HCT116 (cell line): ENCODE measurements at regions not wholly inside any gene's neighbourhood (a gene's known extent, or its start where the extent isn't known, plus 50 kb on each side); places are given as distances from the start of the nearest gene placed in this dataset.

Experiments used
- ATAC-seq: fragments of 200-7000 bp; cut with Tn5 transposase; 2 replicates; pipeline ENCODE4 v1.9.1; 2020; ENCODE audit warnings: mild to moderate bottlenecking, moderate library complexity
- BruUV-seq: library from RNA; stranded (reverse); fragments of 400-500 nt; replicated peaks from 2 replicates; lab custom pipeline; 2021; lab: Mats Ljungman, UMichigan
- CTCF ChIA-PET: fragments of 300-600 bp; sonication (Branson Sonifier 250); formaldehyde crosslinking; loops from one replicate; lab custom pipeline; 2021; ENCODE audit warnings: antibody characterized with exemption; lab: Charles Lee
- POLR2A ChIA-PET: fragments of 300-600, 350-600 bp; sonication (Branson Sonifier 250); formaldehyde crosslinking; loops from one replicate; lab custom pipeline; 2021; ENCODE audit warnings: antibody characterized with exemption; lab: Charles Lee
- RAD21 ChIA-PET, 2 experiments: fragments of 300-600 bp; sonication (Branson Sonifier 250); formaldehyde crosslinking; loops; one replicate each; lab custom pipeline; 2023; ENCODE audit warnings: low total read pairs in 2 of 2; ENCODE audit not compliant: uncharacterized antibody in 2 of 2, unreplicated experiment in 2 of 2, low non-redundant PET in 1 of 2; lab: Charles Lee
- DNase-seq: peaks from one replicate; pipeline ENCODE4 v3.0.0-alpha.2; 2010; ENCODE audit warnings: low read depth, low spot score
- H2AFZ ChIP-seq: fragments of 200-600 bp; shearing (Covaris generic), sonication (generic); 2 replicates; pipeline ENCODE4 v1.6.1; 2017; ENCODE audit warnings: low read depth, mixed run types, mixed read lengths, antibody characterized with exemption, low read length; ENCODE audit not compliant: poor library complexity, severe bottlenecking
- H3K27ac ChIP-seq: 2 replicates; pipeline ENCODE4 v1.5.1; 2012; ENCODE audit warnings: low read depth, low read length
- H3K27me3 ChIP-seq: fragments of 200-600 bp; sonication (generic); 2 replicates; pipeline ENCODE4 v1.6.1; 2016; ENCODE audit warnings: mixed run types, low read length, mixed read lengths; ENCODE audit not compliant: insufficient read depth
- H3K36me3 ChIP-seq, 2 experiments: fragments of 200-500 bp in 1 of 2; fragments of 200-600 bp in 1 of 2; sonication (Bioruptor generic) in 1 of 2; sonication (generic) in 1 of 2; 2 replicates each; pipeline versions ENCODE4 v1.5.1 to v1.6.1; 2014 to 2016; ENCODE audit warnings: low read length in 2 of 2, inconsistent platforms in 1 of 2, mixed read lengths in 1 of 2, mixed run types in 1 of 2; ENCODE audit not compliant: insufficient read depth in 2 of 2, control insufficient read depth in 1 of 2
- H3K4me1 ChIP-seq, 2 experiments: fragments of 200-600 bp in 1 of 2; sonication (generic) in 1 of 2; 2 replicates each; pipeline versions ENCODE4 v1.5.1 to v1.6.1; 2012 to 2017; ENCODE audit warnings: low read length in 2 of 2, inconsistent platforms in 1 of 2, mild to moderate bottlenecking in 1 of 2, mixed read lengths in 1 of 2, mixed run types in 1 of 2, moderate library complexity in 1 of 2; ENCODE audit not compliant: insufficient read depth in 2 of 2, control insufficient read depth in 1 of 2
- H3K4me2 ChIP-seq: fragments of 200-600 bp; sonication (generic); 2 replicates; pipeline ENCODE4 v1.6.1; 2017; ENCODE audit warnings: mixed run types, low read length, mixed read lengths
- H3K4me3 ChIP-seq, 2 experiments: fragments of 200-600 bp in 1 of 2; sonication (generic) in 1 of 2; replicated peaks in 1 of 2; 2 replicates each; pipeline ENCODE4 v1.5.1; 2011 to 2016; ENCODE audit warnings: low read length in 2 of 2, control low read depth in 1 of 2, low read depth in 1 of 2, mild to moderate bottlenecking in 1 of 2, mixed read lengths in 1 of 2, mixed run types in 1 of 2
- H3K79me2 ChIP-seq: fragments of 200-600 bp; sonication (generic); 2 replicates; pipeline ENCODE4 v1.6.1; 2017; ENCODE audit warnings: mild to moderate bottlenecking, mixed run types, low read length, moderate library complexity, mixed read lengths; ENCODE audit not compliant: insufficient read depth
- H3K9ac ChIP-seq: fragments of 200-600 bp; sonication (generic); 2 replicates; pipeline ENCODE4 v1.6.1; 2016; ENCODE audit warnings: low read length, mixed read lengths
- H3K9me2 ChIP-seq: fragments of 200-600 bp; sonication (generic), shearing (Covaris generic); 2 replicates; pipeline ENCODE4 v1.6.1; 2017; ENCODE audit warnings: mixed run types, mild to moderate bottlenecking, moderate library complexity; ENCODE audit not compliant: insufficient read depth
- H3K9me3 ChIP-seq, 2 experiments: fragments of 200-500 bp in 1 of 2; fragments of 200-600 bp in 1 of 2; sonication (Bioruptor generic) in 1 of 2; sonication (generic) in 1 of 2; 2 replicates each; pipeline ENCODE4 v1.6.1; 2014 to 2017; ENCODE audit warnings: low read length in 2 of 2, mixed read lengths in 2 of 2, inconsistent platforms in 1 of 2, low read depth in 1 of 2, mild to moderate bottlenecking in 1 of 2, mixed run types in 1 of 2, moderate library complexity in 1 of 2; ENCODE audit not compliant: control insufficient read depth in 1 of 2, insufficient read depth in 1 of 2
- H4K20me1 ChIP-seq: fragments of 200-600 bp; sonication (generic), shearing (Covaris generic); 2 replicates; pipeline ENCODE4 v1.6.1; 2017; ENCODE audit warnings: mixed run types, mild to moderate bottlenecking, moderate library complexity; ENCODE audit not compliant: insufficient read depth
- CBX3 ChIP-seq: IDR thresholded peaks from 2 replicates; pipeline ENCODE4 v1.6.1; 2012; ENCODE audit warnings: low read depth
- EGR1 ChIP-seq: IDR thresholded peaks from 2 replicates; pipeline ENCODE4 v1.6.1; 2012; ENCODE audit warnings: low read depth
- ELF1 ChIP-seq: IDR thresholded peaks from 2 replicates; pipeline ENCODE4 v1.6.1; 2012; ENCODE audit warnings: low read depth, borderline replicate concordance
- EZH2 ChIP-seq: fragments of 200-600 bp; sonication (generic); IDR thresholded peaks from 2 replicates; pipeline ENCODE4 v1.6.1; 2017; ENCODE audit warnings: antibody characterized with exemption, mixed run types
- EZH2phosphoT487 ChIP-seq: fragments of 200-600 bp; IDR thresholded peaks from 2 replicates; pipeline ENCODE4 v1.6.1; 2018; ENCODE audit warnings: antibody characterized with exemption, borderline replicate concordance
- JUND ChIP-seq: IDR thresholded peaks from 2 replicates; pipeline ENCODE4 v1.6.1; 2012
- POLR2A ChIP-seq: IDR thresholded peaks from 2 replicates; pipeline ENCODE4 v1.7.0; 2011; ENCODE audit warnings: borderline replicate concordance; ENCODE audit not compliant: insufficient read depth, insufficient read length; ENCODE audit errors: extremely low read depth
- SIN3A ChIP-seq: IDR thresholded peaks from 2 replicates; pipeline ENCODE4 v1.6.1; 2012; ENCODE audit warnings: low read depth
- TCF7L2 ChIP-seq: IDR thresholded peaks from 2 replicates; pipeline ENCODE4 v1.7.0; 2011; ENCODE audit warnings: borderline replicate concordance, inconsistent platforms; ENCODE audit not compliant: insufficient read depth, insufficient read length; ENCODE audit errors: extremely low read depth
- ZFX ChIP-seq: fragments of 450-650 bp; IDR thresholded peaks from 2 replicates; pipeline ENCODE4 v1.6.1; 2017
- ZNF274 ChIP-seq: fragments of 200-500 bp; sonication (Bioruptor generic); IDR thresholded peaks from 2 replicates; pipeline ENCODE4 v1.6.1; 2014; ENCODE audit warnings: mild to moderate bottlenecking, low read depth, low read length, inconsistent platforms
- intact Hi-C: fragments of 100-400 bp; cut with micrococcal nuclease; formaldehyde crosslinking; loops from 2 replicates; pipeline ENCODE4 v1.10.0; 2022
- TF ChIP-seq, protein P1 (sequence below), 3 experiments: fragments of 200-600 bp in 1 of 3; sonication (generic) in 1 of 3; IDR thresholded peaks in 2 of 3; conservative IDR thresholded peaks in 1 of 3; 2 replicates each; pipeline ENCODE4 v1.5.1; 2012 to 2017; ENCODE audit warnings: low read depth in 2 of 3, low read length in 2 of 3, antibody characterized with exemption in 1 of 3, borderline replicate concordance in 1 of 3, control low read depth in 1 of 3, mild to moderate bottlenecking in 1 of 3, mixed read lengths in 1 of 3, mixed run types in 1 of 3, moderate library complexity in 1 of 3; ENCODE audit not compliant: insufficient read depth in 1 of 3
- TF ChIP-seq, protein P2 (sequence below): IDR thresholded peaks from 2 replicates; pipeline ENCODE4 v1.6.1; 2012; ENCODE audit warnings: low read depth
- TF ChIP-seq, protein P3 (sequence below): IDR thresholded peaks from 2 replicates; pipeline ENCODE4 v1.6.1; 2012
- TF ChIP-seq, protein P4 (sequence below): IDR thresholded peaks from 2 replicates; pipeline ENCODE4 v1.6.1; 2012

DNA sequence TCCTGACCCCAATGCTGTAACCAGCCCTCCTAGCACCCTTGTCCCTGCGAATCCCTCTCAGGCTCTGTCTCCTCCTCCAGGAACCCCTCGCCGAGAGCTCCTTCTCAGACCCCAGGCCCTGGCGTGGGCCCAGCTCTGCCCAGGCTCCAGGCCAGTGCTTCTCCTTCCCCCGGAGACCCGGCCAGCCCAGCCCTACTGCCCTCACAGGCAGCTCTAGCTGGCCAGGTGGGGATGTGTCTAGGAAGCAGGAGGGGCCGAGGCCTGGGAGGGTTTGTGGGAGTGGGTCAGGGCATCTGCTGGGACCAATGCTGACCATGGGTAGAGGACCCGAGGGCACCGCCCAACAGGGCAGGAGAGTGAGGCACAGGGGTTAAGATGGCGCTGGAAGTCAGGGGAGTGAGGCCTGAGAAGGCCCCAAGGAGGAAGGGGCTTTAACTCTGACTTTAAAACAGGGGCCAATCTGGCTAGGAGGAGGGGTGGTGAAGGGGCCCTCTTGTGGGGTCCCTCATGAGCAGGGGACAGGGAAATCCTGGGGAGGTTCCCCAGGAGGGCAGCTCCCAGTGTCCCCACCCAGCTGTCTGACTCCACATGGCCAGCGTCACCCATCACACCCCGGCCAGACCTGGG, 64.7 kb upstream of the NKX1-1 start (continued):
- no peak for TF ChIP-seq TCF7L2
- no peak for TF ChIP-seq SIN3A
- TF ChIP-seq, protein P1, sequence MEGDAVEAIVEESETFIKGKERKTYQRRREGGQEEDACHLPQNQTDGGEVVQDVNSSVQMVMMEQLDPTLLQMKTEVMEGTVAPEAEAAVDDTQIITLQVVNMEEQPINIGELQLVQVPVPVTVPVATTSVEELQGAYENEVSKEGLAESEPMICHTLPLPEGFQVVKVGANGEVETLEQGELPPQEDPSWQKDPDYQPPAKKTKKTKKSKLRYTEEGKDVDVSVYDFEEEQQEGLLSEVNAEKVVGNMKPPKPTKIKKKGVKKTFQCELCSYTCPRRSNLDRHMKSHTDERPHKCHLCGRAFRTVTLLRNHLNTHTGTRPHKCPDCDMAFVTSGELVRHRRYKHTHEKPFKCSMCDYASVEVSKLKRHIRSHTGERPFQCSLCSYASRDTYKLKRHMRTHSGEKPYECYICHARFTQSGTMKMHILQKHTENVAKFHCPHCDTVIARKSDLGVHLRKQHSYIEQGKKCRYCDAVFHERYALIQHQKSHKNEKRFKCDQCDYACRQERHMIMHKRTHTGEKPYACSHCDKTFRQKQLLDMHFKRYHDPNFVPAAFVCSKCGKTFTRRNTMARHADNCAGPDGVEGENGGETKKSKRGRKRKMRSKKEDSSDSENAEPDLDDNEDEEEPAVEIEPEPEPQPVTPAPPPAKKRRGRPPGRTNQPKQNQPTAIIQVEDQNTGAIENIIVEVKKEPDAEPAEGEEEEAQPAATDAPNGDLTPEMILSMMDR (IDR thresholded peaks at IDR 0.05 in 2 of 3, conservative IDR thresholded peaks at IDR 0.05 in 1 of 3; ENCODE audit: borderline replicate concordance in 1 of 3, insufficient read depth in 1 of 3, low read depth in 2 of 3, low read length in 2 of 3), result no peak
- TF ChIP-seq EZH2phosphoT487, result no peak
- TF ChIP-seq ELF1, result no peak
- TF ChIP-seq CBX3, result no peak
- no peak for TF ChIP-seq EZH2

DNA sequence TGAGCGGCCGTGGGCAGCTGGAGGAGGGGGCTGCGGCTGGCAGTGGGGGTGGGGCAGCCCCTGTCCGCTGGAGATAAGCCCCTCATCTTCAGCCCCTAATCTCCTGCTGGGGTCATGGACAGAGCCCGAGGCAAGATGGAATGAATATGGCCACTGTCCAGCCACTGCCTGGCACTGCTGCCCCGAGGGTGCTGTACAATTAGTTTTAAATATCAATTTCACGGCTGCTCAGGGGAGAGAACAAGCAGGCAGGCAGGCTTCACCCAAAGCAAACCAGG, 64.1 kb upstream of the NKX1-1 start:
- RAD21 ChIA-PET, result no interaction called here
- H4K20me1 ChIP-seq, result no peaks in the 10 kb centered on the region
- H3K9ac ChIP-seq, result no peak overlapping the region
- H3K4me3 ChIP-seq, result no peak overlapping the region
- CTCF ChIA-PET, result no interaction called here
- H3K4me2 ChIP-seq, result no peak overlapping the region
- H3K27me3 ChIP-seq, result no peaks in the 10 kb centered on the region
- H3K4me1 ChIP-seq, result peaks cover 0 to 8% of the 10 kb centered on the region in 2 experiments; a peak in 1 of 4 replicates
- DNase-seq, result no peak
- no peaks in the 10 kb centered on the region for H3K36me3 ChIP-seq
- BruUV-seq, result no TSS peak
- no peak for ATAC-seq
- H3K9me3 ChIP-seq, result peaks cover 0 to 10% of the 10 kb centered on the region in 2 experiments; a peak in 2 of 4 replicates
- no peaks in the 10 kb centered on the region for H3K9me2 ChIP-seq
- no peak overlapping the region for H2AFZ ChIP-seq
- no peaks in the 10 kb centered on the region for H3K79me2 ChIP-seq
- intact Hi-C loops, result no loop called here
- POLR2A ChIA-PET, result no interaction called here
- TF ChIP-seq, protein P2, sequence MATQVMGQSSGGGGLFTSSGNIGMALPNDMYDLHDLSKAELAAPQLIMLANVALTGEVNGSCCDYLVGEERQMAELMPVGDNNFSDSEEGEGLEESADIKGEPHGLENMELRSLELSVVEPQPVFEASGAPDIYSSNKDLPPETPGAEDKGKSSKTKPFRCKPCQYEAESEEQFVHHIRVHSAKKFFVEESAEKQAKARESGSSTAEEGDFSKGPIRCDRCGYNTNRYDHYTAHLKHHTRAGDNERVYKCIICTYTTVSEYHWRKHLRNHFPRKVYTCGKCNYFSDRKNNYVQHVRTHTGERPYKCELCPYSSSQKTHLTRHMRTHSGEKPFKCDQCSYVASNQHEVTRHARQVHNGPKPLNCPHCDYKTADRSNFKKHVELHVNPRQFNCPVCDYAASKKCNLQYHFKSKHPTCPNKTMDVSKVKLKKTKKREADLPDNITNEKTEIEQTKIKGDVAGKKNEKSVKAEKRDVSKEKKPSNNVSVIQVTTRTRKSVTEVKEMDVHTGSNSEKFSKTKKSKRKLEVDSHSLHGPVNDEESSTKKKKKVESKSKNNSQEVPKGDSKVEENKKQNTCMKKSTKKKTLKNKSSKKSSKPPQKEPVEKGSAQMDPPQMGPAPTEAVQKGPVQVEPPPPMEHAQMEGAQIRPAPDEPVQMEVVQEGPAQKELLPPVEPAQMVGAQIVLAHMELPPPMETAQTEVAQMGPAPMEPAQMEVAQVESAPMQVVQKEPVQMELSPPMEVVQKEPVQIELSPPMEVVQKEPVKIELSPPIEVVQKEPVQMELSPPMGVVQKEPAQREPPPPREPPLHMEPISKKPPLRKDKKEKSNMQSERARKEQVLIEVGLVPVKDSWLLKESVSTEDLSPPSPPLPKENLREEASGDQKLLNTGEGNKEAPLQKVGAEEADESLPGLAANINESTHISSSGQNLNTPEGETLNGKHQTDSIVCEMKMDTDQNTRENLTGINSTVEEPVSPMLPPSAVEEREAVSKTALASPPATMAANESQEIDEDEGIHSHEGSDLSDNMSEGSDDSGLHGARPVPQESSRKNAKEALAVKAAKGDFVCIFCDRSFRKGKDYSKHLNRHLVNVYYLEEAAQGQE, result no peak
- TF ChIP-seq, protein P1 (IDR thresholded peaks at IDR 0.05 in 2 of 3, conservative IDR thresholded peaks at IDR 0.05 in 1 of 3; ENCODE audit: borderline replicate concordance in 1 of 3, insufficient read depth in 1 of 3, low read depth in 2 of 3, low read length in 2 of 3), result no peak
- TF ChIP-seq CBX3 (no peak), ZFX (no peak), JUND (no peak), EGR1 (no peak), ZNF274 (no peak), ELF1 (no peak), POLR2A (no peak), EZH2phosphoT487 (no peak)
- TF ChIP-seq, protein P3, sequence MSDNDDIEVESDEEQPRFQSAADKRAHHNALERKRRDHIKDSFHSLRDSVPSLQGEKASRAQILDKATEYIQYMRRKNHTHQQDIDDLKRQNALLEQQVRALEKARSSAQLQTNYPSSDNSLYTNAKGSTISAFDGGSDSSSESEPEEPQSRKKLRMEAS, result no peak
- TF ChIP-seq, protein P4, sequence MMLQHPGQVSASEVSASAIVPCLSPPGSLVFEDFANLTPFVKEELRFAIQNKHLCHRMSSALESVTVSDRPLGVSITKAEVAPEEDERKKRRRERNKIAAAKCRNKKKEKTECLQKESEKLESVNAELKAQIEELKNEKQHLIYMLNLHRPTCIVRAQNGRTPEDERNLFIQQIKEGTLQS, result no peak
- H3K27ac ChIP-seq, result no peak overlapping the region
